GM12864 (cell line): ENCODE measurements at regions not wholly inside any gene's neighbourhood (a gene's known extent, or its start where the extent isn't known, plus 50 kb on each side); places are given as distances from the start of the nearest gene placed in this dataset.

Source experiments
- DNase-seq: peaks from one replicate; pipeline ENCODE4 v3.0.0-alpha.2; 2011; ENCODE audit warnings: low read depth
- H3K4me3 ChIP-seq: 2 replicates; pipeline ENCODE4 v1.5.1; 2011; ENCODE audit warnings: mild to moderate bottlenecking, low read depth, low read length, control low read depth
- CTCF ChIP-seq: IDR thresholded peaks from 2 replicates; pipeline ENCODE4 v1.5.1; 2011; ENCODE audit warnings: low read depth, mild to moderate bottlenecking, moderate library complexity, low read length, control low read depth, inconsistent platforms; ENCODE audit errors: missing control alignments

- no peak for DNase-seq
- TF ChIP-seq CTCF, result no peak
- no peak overlapping the region for H3K4me3 ChIP-seq
These were observed 81.7 kb upstream of the PGBD5 start for GRCh38 chr1:230507666-230508402.

GRCh38 chr1:230507236-230507635, 81.1 kb upstream of the PGBD5 start:
- no peak for DNase-seq
- TF ChIP-seq CTCF, result no peak
- H3K4me3 ChIP-seq, result no peak overlapping the region

- no peak overlapping the region for H3K4me3 ChIP-seq
- TF ChIP-seq CTCF, result no peak
- DNase-seq, result no peak
These were observed 80.3 kb upstream of the PGBD5 start for GRCh38 chr1:230506451-230506850.

GRCh38 chr1:230504310-230504709, 78.2 kb upstream of the PGBD5 start:
- no peak for TF ChIP-seq CTCF
- DNase-seq, result no peak
- no peak overlapping the region for H3K4me3 ChIP-seq

GRCh38 chr1:230503726-230504125, 77.6 kb upstream of the PGBD5 start:
- no peak for DNase-seq
- TF ChIP-seq CTCF, result no peak

GRCh38 chr1:230502996-230503395, 76.9 kb upstream of the PGBD5 start:
- no peak for DNase-seq
- H3K4me3 ChIP-seq, result no peak overlapping the region
- no peak for TF ChIP-seq CTCF

More at GRCh38 chr1:230503726-230504125, 77.6 kb upstream of the PGBD5 start:
- no peak overlapping the region for H3K4me3 ChIP-seq

- H3K4me3 ChIP-seq, result no peak overlapping the region
- DNase-seq, result no peak
- no peak for TF ChIP-seq CTCF
These were observed 76.2 kb upstream of the PGBD5 start for GRCh38 chr1:230502306-230502705.
